ENCODE measurements at regions not wholly inside any gene's neighbourhood (a gene's known extent, or its start where the extent isn't known, plus 50 kb on each side); places are given as distances from the start of the nearest gene placed in this dataset.

DNA sequence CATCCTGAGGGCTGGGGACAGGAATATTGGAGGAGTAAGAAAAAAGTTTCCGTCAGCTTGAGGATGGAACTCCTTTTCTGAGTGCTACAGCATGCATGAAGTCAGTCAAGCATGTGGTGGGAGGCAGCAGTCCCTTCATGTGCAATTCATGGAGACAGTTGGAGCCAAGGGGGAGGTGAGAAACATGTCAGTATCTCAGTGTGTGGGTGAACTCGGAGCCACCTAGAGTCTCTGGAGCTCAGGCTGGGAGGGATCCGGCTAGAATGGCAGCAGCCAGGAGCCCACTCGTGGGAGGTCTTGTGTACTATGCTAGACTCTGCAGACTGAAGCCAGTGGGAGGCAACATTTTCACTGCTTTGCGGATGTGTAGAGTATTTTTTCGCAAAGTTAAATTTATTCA is 60.3 kb downstream of the AVPR1A start:
- DNase-seq: no peak

DNA sequence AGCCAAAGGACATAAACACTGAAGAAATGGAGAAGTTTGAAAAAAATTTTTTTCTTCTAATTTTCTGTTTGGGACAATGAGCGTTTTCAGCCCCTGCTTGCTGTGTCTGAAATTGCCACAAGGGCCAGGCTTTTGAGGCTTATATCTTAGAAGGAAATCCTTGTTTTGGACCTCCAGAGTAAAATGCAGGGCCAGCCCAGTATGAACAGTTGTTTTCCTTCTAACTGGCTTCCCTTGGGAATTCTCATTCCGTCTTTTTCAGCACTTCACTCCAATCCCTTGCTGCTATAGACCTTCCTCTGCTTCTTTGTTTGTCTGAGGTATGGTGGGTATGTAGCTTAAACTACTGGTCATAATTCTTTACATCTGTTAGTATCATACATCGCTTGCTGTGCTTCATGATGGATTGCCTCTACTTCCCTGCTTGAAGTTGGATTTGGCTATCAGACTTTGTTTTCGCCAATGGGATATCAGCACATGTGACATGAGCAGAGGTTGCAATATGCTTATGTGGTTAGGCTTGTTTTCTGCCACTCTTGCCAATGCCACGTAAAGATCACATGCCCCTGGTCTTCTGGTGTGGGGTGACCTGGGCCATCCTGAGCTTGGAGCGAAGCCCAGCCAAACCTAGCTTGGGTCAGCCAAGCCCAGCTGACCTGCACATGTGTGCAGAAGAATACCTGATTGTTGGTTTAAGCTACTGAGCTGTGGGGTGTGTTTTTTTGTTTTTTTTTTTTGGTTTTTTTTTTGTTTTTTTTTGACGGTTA is 64.7 kb downstream of the AVPR1A start:
- DNase-seq: no peak

DNA sequence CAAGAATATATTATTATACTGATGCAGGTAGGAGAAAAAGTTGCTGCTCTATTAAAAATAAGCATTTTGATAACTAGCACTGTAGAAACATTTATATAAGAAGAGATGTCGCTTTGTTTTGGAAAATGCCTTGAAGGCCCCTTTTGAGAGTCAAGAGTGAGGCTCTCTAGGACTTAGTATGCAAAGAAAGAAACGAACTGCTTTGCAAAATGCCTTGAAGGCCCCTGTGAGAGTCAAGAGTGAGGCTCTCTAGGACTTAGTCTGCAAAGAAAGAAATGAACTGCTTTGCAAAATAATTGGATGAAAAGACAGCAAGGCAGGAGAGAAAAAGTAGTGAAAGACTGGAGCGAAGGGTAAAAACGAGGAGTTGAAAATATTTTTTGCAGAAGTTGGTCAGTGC is 65.9 kb downstream of the AVPR1A start:
- no peak for DNase-seq

DNA sequence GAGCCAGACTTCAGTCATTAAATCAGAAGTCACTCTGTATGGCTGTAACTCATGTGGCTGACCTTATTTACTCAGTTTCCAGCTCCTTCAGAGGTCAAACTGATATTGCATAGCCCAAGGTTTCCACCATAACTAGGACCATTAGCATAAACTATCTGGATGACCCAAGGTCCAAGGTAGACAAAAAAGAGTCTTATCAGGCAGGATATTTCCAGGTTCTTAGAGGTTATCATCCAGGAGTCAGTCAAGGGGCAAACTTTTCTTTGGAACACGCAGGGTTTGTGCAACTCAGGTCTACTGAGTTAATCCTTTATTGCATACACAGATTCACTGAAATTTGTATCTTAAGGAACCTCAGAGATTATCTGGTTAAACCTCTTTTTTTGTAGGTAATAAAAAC is 66.5 kb downstream of the AVPR1A start:
- DNase-seq: no peak

DNA sequence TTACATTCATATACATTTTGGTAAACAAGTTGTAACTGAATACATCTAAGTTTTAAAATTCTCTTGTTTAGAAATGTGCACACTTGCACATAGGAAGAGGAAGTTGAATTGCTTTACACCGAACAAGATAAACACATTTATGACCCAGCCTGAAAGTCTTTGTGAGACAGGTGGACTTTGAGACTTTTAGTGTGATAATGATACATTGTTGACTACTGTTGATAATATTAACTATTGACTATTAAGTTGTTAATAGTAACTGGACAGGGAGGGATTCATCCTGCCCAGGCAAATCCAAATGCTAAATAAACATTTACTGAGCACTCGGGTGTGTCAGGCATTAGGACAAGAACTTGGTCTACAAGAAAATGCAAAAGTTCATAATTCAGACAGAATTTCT is 68.0 kb downstream of the AVPR1A start:
- no peak for DNase-seq

DNA sequence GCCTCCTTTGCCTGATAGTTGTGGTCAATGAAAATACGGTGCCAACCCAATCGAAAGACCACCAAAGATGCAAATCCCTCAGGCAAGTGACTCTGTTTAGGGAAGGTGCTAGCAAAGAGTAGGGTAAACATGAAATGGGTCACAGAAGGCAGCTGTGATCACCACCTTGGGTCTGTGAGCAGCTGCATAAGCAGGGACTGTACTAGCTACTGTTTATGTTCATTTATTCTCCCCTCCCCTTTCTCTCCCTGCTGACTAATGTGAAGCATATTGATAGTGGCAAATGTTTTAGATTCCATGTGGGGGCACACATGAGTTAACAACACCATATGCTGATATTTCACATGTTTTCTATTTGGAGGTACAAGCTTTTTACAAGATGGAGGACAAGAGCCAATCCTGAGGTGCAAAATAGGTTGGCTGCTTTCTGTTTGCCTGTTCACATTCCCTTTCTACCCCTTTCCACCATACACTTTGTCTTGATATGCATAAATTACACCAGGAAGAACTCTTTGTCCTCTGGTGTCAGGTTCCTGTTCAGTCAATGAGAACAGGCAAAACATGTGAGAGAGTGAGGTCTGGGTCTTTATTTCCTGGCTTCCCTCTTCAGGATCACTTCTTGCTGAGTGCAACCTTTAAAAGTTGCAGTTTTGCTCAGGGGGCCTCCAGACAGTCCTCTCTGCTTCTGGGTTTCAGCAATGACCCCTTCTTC is 71.1 kb downstream of the AVPR1A start:
- no peak for DNase-seq

DNA sequence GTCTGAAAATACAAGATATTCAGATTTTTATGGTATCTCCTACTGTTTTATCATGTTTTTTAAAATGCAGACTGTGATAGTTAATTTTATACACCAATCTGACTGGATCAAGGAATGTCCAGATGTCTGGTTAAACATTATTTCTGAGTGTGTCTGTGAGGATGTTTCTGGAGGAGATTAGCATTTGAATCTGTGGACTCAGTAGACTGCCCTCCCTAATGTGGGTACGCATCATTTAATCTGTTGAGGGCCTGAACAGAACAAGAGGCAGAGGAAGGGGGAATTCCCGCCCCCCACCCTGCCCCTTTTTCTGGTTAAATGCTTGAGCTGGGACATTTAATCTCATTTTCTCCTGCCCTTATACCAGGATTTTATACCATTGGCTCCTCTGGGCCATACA is 72.1 kb downstream of the AVPR1A start:
- no peak for DNase-seq

DNA sequence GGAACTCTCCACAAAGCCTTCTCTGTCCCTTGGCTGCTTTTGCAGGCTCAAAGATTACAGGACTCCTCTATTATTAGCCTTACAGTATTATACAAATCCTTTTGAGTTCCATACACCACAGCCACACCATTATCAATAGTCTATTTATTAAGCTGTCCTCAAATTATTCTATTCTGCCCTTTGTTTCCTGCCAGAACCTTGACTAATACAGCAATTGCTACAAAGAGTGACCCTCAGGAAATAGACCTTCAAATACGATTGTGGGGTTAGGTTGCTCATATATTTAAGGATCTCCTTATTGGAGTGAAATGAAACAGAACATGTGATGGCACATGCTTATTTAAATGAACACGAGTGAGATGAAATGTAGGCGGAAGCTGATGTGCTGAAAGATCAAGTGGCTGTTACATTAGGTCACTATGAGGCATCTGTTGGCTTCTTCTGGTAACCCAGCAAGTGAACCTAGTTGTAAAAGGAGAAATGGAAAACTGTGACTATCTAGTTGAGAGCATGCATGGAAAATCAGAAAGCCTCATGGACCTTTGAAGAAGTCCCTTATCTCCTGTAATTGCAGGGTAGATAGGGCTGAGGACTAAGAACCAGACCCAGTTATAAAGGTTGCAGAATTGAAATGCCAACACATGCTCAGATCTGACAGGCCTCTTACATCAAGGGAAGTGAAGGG is 75.5 kb downstream of the AVPR1A start:
- DNase-seq: no peak

DNA sequence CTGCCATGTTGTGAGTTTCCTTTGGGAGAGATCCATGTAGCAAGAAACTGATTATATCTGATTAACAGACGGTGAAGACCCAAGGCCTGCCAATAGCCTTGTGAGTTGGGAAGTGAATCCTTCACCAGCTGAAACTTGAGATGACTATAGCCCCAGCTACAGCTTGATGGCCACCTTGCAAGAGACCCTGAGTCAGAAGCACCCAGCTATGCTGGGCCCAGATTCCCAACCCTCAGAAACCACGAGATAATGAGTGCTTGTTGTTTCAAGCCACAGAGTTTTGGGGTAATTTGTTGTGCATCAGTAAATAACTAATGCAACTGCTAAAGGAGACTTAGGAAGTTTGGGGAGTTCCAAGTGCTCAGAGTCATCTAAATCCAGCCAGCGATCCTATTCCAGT is 80.3 kb downstream of the AVPR1A start:
- no peak for DNase-seq

DNA sequence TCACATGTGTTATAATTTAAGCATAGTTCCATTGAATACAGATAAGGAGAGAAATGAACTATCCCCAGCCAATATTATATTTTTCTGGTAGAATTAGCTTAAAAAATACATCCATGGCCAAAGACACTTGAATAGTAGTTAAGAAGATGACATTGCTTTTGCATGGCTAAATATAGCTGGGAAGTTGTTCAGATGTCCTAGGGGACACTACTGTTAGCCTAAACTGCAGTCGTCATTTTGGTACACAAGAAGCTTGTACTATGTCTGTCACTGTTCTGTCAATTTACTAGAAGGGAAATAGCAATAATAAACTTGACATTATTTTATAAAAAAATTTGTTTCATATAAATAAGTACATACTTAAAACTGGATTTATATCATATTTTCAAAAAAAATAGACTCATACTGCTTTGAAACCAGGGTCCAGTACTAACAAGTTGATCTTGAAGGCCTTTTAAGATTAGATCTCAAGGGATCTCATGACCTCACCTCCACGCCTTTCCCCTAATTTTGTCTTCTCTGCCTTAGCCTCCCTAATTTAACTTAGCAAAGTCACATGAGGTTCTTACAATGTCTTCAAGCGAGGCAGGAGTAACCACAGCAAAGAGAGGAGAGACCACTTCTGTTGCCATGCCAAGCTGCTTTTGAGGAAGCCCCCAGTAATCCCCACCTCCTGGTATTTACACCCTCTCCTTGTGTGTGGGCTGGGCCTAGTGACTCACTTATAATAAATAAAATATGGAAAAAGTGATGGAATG is 81.0 kb downstream of the AVPR1A start:
- DNase-seq: no peak

DNA sequence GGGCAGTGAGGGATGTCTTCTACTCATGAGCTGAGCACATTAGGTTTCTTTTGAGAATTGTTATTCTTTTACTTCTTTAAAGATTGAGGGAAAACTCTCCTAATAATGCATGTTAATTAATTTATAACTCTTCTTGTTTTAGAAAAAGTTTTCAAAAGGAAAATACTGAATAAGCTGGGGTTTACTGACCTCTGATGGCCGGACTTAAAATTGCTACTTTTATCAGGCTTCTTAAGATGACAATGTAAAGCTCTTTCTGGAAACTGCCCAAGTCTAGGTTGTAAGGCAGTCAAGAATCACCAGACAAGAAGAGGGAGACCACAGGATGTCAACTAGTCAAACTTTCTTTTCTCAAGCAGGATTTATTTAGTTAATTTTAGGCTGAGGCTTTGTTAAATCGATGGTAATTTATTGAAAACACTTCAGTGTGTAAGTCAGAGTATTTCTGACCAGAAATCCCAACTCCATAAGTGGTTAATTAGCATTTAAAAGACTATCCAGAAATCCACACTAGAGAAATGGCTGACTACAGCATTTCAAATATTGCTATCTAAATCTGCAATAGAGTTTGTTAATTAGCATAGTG is 82.1 kb downstream of the AVPR1A start:
- DNase-seq: peak; percentile 42

DNA sequence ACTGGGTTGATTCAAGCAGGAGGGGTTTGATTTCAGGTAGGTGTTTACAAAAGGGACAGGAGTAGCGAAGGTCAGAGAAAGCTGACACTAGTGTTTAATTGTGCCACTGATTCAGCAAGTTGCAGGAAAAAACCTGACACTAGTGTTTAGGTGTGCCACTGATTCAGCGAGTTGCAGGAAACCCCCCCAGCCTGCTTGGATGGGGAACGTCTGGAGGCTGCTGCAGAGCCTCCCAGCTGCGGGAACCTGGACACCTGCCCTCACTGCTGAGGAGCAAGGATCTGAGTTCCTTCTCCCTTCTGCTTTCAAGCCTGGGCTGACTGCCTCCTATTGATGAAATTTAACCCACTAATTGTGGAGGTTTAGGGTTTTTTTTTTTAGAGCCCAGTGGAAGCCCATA is 84.2 kb downstream of the AVPR1A start:
- no peak for DNase-seq

DNA sequence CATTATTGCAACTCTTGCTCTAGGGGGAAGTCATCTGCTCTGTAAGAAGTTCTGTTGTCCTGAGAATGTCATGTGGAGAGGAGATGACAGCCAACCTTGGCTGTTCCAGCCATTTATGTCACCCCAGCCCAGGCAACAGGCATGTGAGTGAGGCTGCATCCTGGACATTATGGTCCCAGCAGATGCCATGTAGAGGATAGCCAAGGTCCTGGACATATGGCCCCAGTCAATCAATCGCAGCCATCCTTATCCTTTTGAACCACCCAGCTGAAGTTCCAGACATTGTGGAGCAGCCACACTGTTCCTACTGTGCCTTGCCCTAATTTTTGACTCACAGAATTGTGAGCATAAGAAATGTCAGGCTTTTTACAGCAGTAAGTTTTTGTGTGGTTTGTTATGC is 84.9 kb downstream of the AVPR1A start:
- no peak for DNase-seq

DNA sequence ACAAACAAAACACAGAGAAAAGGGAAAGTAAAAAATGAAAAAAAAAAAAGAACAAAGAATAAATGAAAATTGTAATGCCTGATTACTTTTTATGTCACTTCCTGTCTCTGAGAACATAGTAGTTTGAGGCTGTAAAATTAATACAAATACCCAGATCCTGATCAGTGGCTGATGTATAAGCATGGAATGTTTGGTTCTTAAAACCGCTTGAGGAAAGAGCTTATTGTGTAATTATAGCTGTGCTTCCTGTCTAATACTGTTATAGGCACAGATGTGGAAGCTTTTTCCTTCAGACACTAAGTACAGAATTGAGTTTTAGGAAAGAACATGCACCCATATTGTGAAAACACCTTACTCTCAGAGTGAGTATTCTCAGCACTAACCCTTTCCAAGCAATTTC is 86.9 kb downstream of the AVPR1A start:
- DNase-seq: no peak

DNA sequence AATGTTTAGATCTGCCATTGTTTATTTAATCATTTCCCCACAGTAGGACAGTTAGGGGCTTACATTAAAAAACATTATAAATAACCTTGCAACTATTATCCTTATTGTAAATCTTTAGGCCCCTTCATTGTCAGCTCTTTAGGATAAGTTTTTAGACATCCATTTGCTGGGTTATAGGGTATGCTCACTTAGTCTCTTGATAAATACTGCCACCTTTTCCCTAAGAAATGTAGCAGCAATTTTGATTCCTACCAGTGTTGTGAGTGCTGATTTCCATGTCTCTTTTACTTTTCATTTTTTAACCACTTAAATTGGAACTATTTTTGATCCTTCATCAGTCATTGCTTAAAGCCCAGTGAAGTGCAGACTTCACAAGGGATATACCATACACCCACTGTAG is 94.4 kb downstream of the AVPR1A start:
- no peak for DNase-seq

DNA sequence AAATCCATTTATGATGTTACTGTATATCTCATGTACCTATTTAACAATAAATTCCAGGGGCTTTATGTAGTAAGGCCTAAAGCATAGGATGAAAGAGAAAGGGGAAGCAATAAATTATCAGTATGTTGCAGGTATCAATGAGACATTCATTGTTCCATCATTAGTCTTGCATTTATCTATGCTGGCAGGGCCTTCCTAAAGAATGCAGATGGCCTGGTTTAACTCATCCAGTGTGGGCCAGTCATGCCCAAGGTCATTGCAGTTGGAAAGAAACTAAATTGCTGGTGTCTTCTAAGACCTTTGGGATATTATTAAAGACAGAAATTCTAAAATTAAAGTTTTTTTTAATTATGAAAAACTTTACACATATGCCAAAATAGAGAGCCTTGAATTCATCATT is 98.3 kb downstream of the AVPR1A start:
- no peak for DNase-seq

DNA sequence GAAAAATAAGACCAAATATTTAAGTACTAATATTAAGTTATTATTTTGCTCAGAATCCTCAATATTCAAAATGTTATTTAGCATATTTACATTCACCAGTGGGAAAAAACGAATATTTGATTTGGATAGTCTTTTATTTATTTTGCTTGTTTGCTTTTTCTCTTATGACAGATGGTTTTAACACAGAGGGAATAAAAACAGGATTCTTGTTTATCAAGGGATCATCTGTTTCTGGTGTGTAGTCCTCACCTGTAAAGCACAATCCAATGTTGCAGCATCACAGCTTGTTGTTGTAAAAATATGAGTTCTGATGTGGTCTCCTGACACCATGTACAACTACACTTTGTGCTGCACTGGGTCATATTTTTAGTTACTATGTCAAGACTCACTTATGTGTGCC is 103.9 kb downstream of the AVPR1A start:
- DNase-seq: no peak

DNA sequence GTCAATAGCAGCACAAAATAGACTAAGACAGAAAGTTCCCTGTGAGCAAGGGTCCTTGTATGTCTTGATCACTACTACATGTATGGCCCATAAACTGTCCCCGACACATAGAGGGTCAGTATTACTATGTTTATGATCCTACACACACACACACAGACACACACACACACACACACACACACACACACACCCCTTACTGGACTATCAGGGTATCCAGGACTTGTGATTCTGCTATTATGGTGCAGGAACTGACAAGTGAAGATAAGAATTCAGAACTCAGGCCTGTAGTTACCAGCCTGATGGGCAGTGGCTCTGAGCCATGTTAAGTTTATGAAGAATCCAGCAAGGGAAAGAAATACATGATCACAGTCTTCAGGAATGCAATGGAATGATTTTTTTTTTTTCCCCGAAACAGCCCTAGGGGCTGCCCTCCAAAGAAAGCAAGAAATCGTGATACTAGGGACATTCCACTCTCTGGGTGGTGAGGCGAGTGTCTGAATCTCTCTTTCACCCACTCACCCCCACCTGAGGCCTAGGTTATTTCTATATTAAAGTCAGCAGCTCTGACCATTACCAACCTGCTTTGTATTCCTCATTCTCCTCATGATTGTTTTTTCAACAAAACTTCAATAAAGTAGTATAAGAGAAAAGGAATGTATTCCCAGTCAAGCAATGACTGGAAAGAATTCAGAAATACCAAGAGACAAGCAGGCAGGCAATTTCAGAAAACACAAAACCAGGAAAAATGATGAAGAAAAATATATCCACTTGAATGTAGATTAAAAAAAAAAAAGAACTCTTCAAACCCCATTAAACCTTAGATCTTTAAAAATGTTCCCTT is 105.8 kb downstream of the AVPR1A start:
- no peak for DNase-seq

DNA sequence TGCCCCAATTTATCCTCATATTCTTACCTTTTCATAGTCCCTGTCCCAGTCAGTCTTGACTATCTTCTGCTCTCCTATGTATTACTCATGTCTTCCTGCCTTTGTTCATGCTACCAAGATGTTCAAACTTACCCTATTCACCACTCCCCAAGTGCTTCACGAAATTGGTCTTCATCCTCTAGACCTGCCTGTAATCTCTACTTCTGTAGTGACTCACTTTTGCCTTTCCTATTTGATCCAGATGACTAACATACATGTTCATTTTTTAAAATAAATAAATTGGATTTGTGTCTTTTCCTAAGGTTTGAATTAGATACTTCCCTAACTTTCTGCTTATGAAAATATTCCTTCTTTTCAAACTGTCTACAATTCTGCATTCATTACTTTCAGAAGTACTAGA is 107.7 kb upstream of the PPM1H start:
- no peak for DNase-seq

DNA sequence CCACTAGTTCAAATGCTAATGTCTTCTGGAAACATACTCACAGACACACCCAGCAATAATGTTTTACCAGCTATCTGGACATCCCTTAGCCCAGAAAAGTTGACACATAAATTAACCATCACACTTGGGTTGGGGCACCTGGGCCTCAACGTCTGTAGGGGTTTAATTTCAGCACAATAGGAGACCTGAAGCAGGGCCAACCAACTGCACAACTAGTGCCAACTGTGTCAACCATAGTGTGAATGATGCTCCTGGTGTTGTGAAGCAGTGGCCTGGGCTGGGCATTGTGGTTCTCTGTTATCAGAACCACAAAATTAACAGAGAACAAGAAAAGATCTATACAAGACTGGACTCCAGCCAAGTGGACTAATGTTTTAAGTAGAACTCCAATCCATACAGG is 106.7 kb upstream of the PPM1H start:
- DNase-seq: no peak

DNA sequence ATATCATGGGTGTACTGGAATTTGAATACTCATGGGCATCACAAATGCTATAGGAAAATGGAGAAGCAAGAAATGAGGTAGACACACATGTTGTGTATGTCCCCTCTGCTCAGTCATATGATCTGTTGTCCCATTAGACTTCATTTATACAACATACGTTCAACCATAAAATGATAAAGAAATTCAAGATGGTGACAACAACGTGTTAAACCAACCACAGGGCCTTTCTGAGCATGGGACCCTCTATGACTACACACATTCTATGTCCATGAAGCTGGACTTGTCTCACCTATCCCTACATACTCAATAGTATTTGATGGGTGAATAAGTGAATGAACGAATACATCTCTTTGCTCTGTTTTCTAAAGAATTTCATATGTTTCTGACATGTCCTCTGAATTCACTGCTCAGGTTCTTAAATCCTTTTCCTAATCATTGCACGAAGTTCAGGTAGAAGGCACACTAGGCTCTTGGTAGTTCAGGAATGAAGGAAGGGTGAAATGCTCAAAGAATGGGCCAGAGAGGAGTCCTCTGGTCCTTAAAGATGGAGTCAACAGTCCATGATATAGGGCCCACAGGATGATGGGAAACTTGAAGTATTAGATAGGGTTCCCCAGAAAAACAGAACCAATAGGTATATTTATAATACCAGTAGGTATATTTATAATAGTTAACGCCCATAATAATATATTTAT is 105.7 kb upstream of the PPM1H start:
- no peak for DNase-seq

DNA sequence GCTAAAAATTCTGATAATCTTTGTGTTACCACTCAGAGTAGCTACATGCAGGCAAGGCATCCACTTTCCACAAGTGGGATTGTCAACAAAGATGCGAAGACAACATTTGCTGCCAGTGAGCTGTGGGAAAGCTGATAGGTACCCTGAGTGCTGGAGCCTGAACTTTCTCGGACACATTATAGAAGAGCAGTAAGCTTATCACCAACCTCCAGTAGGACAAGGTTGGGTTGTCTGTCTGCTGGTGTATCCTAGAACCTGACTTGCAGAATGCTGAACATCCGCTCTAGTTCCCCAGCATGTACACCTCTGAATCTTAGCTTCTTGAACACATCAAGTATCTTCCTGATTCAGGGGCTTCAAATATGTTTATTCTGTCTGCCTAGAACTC is 103.8 kb upstream of the PPM1H start:
- DNase-seq: no peak
